GM18499 (cell line): ENCODE measurements at regions not wholly inside any gene's neighbourhood (a gene's known extent, or its start where the extent isn't known, plus 50 kb on each side); places are given as distances from the start of the nearest gene placed in this dataset.
"Not testable (repeated sequence)": the region's sequence is repeated elsewhere in the genome, so short reads cannot be mapped to it uniquely, and the experiment has no call there.

Experiments
- ATAC-seq: cut with Tn5 transposase; IDR thresholded peaks from one replicate; pipeline ENCODE4 v1.9.1; 2021; ENCODE audit warnings: moderate number of reproducible peaks; ENCODE audit not compliant: insufficient read depth, unreplicated experiment

DNA sequence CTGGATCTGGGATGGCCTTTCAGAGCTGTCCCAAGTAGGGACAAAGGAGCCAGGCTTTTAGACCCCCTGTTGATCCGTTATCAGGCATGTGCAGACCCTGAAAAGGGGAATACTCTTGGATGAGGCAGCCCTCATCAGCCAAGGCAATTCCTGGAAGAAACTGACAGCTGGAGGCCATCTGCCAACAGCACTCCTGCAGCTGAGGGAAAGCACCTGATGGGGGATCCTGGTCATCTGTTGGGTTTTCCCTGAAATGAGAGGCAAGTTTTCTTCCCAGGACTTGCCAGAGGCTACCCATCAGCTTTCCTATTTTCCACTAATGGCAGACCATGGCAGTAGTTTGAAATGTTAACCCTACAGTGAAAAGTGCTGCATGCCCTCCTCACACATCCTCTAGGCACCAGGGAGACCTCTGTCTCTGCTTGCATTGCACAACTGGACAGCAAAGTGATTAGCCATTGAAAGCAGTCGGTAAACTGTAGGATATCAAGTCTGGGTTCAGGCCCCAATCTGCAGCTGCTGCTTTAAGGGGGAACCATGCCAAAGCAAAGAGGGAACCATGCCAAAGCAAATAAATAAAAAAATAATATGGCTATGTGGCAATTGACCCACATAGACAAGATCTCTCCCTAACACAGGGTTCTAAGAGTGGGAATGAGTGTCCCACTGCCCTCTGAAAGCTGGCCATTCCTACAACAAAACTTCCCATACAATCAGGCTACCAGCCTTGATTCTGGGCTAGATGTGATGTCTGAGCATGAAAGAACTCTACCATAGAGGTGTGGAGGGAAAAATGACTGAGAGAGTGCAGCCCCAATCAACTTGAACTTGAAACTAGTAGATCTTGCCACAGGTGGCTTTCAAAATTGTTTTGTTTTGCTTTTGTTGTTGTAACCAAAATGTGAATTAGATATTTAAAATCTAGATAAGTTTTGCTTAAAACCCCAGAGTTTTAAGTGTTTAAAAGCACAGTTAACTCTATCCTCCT is 232.0 kb upstream of the STT3B start:
- no peak for ATAC-seq

GRCh38 chr3:31302343-31302742 is 230.4 kb upstream of the STT3B start:
- no peak for ATAC-seq

DNA sequence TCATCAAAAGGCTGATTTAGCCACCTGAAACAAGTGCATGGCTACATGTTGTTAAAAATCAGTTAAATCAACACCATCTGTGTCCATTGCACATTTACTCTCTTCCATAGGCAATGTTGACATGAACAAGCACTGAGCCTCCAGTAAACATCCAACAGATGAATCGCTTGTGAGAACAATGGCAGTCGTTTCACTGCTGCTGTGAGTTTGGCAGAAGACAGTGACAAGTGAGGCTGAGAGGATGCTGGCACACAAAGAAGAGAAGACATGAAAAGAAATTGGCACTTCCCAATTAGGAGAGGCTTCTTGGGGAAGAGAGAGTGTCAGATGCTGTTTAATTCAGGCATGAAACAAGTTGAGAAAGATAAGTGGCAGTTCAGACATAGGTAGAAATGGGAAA is 227.4 kb upstream of the STT3B start:
- ATAC-seq, result no peak

DNA sequence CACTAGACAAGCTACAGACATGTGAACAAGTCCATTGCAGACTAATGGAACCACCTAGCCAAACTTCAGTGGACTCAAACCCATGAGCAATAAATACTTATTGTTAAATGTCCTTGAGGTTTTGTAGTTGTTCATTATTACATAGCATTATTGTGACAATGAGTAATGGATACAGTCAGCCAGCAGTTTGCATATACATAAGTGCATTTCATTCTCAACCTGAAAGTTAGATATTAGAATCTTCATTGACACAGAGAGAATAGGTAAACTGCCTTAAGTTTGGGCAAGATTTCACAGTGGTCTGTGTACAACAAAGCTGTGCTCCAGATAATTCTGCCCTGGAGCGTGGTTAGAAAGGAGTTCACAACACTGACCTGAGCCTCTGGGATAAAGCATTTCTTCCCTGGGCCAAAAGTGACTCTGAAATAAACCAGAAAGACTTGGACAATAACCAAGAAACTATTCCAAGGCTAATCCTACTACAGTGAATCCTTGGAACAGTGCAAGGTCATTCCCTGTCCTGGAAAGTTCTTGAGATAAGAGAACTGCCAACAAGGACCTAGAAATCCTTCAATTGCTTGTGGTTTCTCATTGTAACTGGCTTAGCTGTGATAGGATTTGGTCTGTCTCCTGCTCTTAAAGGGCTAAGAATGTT is 225.5 kb upstream of the STT3B start:
- ATAC-seq, result no peak

GRCh38 chr3:31311559-31311958 is 221.2 kb upstream of the STT3B start:
- ATAC-seq, result no peak

DNA sequence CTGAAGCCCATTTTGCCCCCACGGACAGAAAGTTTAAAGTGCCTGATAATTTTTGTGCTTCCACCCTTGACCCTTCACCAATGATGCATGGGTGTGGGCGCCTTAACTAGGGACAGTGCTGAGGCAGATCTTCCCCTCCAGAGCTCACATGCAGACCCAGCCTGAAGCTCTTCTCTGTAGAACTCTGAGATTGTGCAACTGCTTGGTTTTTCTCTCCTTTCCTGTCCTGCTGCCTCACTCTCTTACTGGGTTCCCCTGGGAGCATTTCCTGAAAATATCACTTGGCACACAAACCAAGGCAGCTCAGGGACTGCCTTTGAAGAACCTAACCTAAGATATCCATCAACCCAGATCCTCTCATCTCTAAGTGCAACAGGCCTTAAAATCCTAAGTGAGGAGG is 220.3 kb upstream of the STT3B start:
- no peak for ATAC-seq

- no peak for ATAC-seq
Observed at GRCh38 chr3:31314258-31314657, 218.5 kb upstream of the STT3B start.

- no peak for ATAC-seq
Observed at GRCh38 chr3:31319332-31319731, 213.4 kb upstream of the STT3B start.

- ATAC-seq, result no peak
Observed at GRCh38 chr3:31321620-31322019, 211.1 kb upstream of the STT3B start.

- no peak for ATAC-seq
Observed at GRCh38 chr3:31322460-31322859, 210.3 kb upstream of the STT3B start.

- not testable (repeated sequence) for ATAC-seq
Observed at GRCh38 chr3:31327826-31328357, 204.8 kb upstream of the STT3B start.

DNA sequence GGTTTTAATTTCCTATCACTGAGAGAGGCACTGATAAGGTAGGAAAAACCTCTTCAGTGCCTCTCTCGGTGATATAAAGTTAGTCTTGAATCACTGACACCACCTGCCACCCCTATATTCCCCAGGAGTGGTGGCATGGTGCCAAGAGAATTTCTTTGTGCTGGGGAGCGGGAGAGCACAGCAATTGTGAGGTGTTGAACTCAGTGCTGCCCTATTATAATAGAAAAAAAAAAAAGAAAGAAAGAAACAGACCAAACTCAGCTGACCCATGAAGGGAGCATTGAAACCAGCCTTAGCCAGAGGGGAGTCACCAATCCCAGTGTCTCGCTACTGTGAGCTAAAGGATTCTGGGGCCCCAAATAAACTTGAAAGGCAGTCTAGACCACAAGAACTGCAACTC is 201.4 kb upstream of the STT3B start:
- ATAC-seq, result no peak

DNA sequence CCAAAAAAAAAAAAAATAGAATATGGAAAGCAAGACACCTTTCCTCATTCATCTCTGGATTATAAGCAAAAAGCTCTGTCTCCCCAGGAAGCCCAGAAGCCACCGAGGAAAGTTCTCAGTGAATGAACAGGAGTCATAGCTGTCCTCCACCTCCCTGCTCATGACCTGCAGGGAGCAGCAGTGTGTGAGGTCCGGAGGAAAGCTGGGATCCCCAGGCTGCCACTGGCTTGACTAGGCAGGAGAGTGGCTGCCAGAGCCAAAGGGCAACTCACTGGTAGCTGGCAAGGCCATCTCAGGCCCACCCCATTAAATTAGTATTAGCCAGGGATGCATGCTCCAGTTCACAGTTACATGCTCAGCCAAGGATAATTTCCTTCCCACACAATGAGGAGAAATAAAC is 191.6 kb upstream of the STT3B start:
- ATAC-seq, result no peak

DNA sequence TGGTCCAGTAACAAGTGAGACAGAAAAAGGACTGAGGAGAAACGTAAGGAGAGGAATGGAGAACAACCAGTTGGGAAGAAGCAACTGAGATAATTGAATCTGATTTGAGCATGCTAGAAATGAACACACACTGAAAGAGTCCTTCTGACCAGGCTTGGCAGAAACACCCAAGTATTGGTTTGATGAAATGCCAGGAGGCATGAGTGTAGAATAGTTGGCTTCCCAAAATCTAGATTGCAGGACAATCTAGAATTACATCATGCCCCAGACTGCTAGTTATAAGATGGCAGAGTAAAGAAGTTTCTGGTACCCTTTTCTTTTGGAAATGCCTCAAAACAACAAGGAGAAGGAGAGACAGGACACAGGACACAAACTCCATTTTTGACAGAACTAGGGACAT is 189.7 kb upstream of the STT3B start:
- ATAC-seq, result no peak

DNA sequence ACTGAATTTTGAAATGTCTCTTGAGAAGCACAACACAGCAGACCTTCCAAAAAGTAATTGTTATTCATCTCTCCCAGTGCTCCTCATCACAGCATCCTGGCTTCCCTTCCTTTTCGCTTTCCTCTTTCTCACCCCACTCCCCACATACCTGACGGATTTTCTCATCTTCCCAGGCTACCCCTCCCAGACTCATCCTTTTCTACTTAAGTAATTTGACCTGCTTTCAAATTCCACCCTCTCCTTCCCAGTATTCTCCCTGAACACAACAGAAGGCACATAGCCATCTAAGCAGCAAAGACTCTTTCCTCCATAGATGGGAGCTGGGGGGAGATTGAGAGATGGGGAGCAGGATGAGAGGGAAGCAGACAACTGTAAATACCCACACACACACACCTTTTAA is 187.1 kb upstream of the STT3B start:
- ATAC-seq, result no peak

DNA sequence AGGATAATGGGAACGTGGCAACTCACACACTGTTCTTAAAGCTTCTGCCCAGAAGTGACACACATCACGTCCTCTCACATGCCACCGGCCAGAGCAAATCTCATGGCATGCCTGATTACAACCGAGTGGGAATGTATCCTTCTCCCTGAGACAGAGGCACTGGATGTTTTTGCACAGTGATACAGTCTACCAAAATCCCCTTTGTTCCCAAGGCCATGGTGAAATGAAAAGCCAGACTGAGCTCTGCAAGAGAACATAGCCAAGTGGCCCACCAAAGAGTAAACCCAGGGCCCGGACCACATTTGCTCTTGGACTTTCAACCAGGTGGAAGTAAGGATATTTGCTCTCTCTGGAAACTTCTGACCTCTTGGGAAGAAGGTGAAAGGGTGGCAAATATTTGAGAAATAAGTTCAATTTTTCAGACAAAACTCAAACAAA is 186.2 kb upstream of the STT3B start:
- no peak for ATAC-seq

- no peak for ATAC-seq
Observed at GRCh38 chr3:31349001-31349748, 183.6 kb upstream of the STT3B start.

DNA sequence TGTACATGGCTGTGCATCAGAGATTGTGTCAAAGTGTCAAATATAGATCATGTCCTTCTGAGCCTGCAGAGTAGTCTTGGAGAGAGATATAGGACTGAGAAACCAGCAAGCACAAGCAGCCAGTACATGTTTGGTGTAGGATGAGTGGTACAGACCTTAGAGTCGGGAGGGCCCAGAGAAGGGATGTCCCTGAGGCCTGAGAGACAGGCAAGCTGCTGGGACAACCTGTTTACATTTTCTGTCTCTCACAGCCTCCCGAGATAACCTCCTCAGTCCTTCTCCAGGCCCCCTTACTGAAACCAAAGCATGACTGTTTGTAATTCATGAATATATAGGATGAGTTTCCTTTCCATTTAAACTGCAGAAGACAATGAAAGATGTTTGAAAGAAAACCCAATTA is 182.4 kb upstream of the STT3B start:
- no peak for ATAC-seq

- no peak for ATAC-seq
Observed at GRCh38 chr3:31352331-31352730, 180.4 kb upstream of the STT3B start.

DNA sequence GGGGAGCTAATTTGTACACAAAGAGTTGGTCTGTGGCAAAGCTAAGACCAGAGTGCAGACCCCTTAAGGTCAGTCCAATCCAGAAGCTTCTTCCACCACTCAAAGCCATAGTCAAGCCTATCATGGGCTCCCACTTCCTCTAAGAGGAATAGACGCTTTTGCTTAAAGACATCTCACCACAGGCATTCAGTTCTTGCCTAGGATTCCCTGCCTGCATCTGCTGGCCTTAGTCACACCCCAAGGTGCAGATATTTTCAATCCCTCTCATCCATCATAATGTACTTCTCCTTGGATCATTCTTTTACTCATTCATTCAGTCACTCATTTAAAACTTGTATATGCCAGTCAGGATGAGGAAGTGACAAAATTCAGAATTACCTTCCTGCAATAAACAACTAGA is 179.6 kb upstream of the STT3B start:
- ATAC-seq, result no peak

DNA sequence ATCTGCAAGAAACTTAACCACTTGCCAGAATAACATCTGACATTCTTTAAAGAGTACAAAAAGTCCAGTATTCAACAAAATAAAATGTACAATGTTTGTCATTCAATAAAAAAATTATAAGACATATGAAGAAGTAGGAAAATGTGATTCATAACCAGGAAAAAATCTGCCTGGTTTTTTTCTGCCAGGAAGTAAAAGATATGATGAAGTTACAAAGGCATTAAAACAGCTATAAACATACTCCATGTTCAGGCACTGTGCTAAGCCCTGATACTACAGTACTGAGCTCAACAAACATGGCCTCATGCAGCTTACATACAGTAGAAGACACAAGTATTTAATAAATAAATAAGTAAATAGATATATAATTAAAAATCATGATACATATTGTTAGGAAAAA is 178.4 kb upstream of the STT3B start:
- ATAC-seq, result no peak
